ENCODE measurements at regions not wholly inside any gene's neighbourhood (a gene's known extent, or its start where the extent isn't known, plus 50 kb on each side); places are given as distances from the start of the nearest gene placed in this dataset.

- no peak overlapping the region for H3K4me3 ChIP-seq (ENCODE audit: low read depth, low read length)
- no peak for TF ChIP-seq CTCF (conservative IDR thresholded peaks at IDR 0.05; ENCODE audit: low read depth, low read length)
These were observed 175.7 kb downstream of the DHX15 start for GRCh38 chr4:24408640-24409039.

GRCh38 chr4:24405926-24406325, 178.4 kb downstream of the DHX15 start:
- DNase-seq (ENCODE audit: low read depth) = no peak
- H3K4me3 ChIP-seq (ENCODE audit: low read depth, low read length) = no peak overlapping the region
- TF ChIP-seq CTCF (conservative IDR thresholded peaks at IDR 0.05; ENCODE audit: low read depth, low read length) = no peak

More at GRCh38 chr4:24408640-24409039, 175.7 kb downstream of the DHX15 start:
- DNase-seq (ENCODE audit: low read depth) = no peak

GRCh38 chr4:24405341-24405740, 179.0 kb downstream of the DHX15 start:
- no peak for TF ChIP-seq CTCF (conservative IDR thresholded peaks at IDR 0.05; ENCODE audit: low read depth, low read length)
- no peak overlapping the region for H3K4me3 ChIP-seq (ENCODE audit: low read depth, low read length)
- no peak for DNase-seq (ENCODE audit: low read depth)

GRCh38 chr4:24404281-24404680, 180.1 kb downstream of the DHX15 start:
- DNase-seq (ENCODE audit: low read depth) = no peak
- H3K4me3 ChIP-seq (ENCODE audit: low read depth, low read length) = no peak overlapping the region
- no peak for TF ChIP-seq CTCF (conservative IDR thresholded peaks at IDR 0.05; ENCODE audit: low read depth, low read length)

GRCh38 chr4:24403265-24403664, 181.1 kb downstream of the DHX15 start:
- no peak for DNase-seq (ENCODE audit: low read depth)
- H3K4me3 ChIP-seq (ENCODE audit: low read depth, low read length) = no peak overlapping the region
- TF ChIP-seq CTCF (conservative IDR thresholded peaks at IDR 0.05; ENCODE audit: low read depth, low read length) = no peak

- no peak for DNase-seq (ENCODE audit: low read depth)
- H3K4me3 ChIP-seq (ENCODE audit: low read depth, low read length) = no peak overlapping the region
- no peak for TF ChIP-seq CTCF (conservative IDR thresholded peaks at IDR 0.05; ENCODE audit: low read depth, low read length)
These were observed 183.8 kb downstream of the DHX15 start for GRCh38 chr4:24400537-24400936.

- no peak for TF ChIP-seq CTCF (conservative IDR thresholded peaks at IDR 0.05; ENCODE audit: low read depth, low read length)
- no peak for DNase-seq (ENCODE audit: low read depth)
- no peak overlapping the region for H3K4me3 ChIP-seq (ENCODE audit: low read depth, low read length)
These were observed 187.4 kb downstream of the DHX15 start for GRCh38 chr4:24396988-24397387.

Measured in choroid plexus epithelial cell (primary cell).